H1 (cell line): ENCODE measurements at regions not wholly inside any gene's neighbourhood (a gene's known extent, or its start where the extent isn't known, plus 50 kb on each side); places are given as distances from the start of the nearest gene placed in this dataset.

Experiments
- ASH2L ChIP-seq: fragments of 200-600, 300-600 bp; sonication (generic); IDR thresholded peaks from one replicate; pipeline ENCODE4 v1.7.1; 2017; ENCODE audit warnings: low read length
- BACH1 ChIP-seq: IDR thresholded peaks from 2 replicates; pipeline ENCODE4 v1.6.1; 2012; ENCODE audit warnings: low read length, improper control_type of control experiment
- NRF1 ChIP-seq: IDR thresholded peaks from 2 replicates; pipeline ENCODE4 v1.6.1; 2011; ENCODE audit warnings: mild to moderate bottlenecking, low read depth, low read length, improper control_type of control experiment
- RXRA ChIP-seq: IDR thresholded peaks from 2 replicates; pipeline ENCODE4 v1.6.1; 2011; ENCODE audit warnings: low read depth, mild to moderate bottlenecking, low read length, moderate library complexity; ENCODE audit not compliant: insufficient read depth
- SUZ12 ChIP-seq: fragments of 200-600 bp; sonication (generic); IDR thresholded peaks from 2 replicates; pipeline ENCODE4 v1.6.1; 2012; ENCODE audit warnings: mild to moderate bottlenecking, inconsistent platforms, low read length, moderate library complexity, mixed read lengths
- TF ChIP-seq, protein P1 (sequence below): IDR thresholded peaks from 2 replicates; pipeline ENCODE4 v1.6.1; 2012; ENCODE audit warnings: low read length, inconsistent platforms
- TF ChIP-seq, protein P2 (sequence below): IDR thresholded peaks from 2 replicates; pipeline ENCODE4 v1.6.1; 2012; ENCODE audit warnings: inconsistent platforms

DNA sequence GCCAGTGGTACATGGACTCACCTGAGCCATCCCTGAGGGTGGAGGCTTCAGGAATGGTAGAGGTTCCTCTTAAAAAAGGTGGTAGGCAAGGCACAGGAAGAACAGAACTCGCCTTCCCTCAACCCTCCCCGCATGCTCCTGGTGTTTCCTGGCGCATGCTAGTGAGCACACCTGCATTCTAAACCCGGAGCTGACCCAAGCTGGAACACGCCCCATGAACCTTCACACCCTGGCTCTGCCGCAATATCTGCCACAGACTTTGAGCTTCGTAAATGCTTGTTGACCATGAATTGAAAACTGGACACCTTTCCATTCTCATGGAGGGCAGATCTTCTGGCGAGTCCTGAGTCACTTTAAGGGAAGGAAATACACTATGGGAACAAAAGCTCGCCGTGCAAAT lies 601.3 kb upstream of the RAB6C start (continued):
- TF ChIP-seq, protein P1, sequence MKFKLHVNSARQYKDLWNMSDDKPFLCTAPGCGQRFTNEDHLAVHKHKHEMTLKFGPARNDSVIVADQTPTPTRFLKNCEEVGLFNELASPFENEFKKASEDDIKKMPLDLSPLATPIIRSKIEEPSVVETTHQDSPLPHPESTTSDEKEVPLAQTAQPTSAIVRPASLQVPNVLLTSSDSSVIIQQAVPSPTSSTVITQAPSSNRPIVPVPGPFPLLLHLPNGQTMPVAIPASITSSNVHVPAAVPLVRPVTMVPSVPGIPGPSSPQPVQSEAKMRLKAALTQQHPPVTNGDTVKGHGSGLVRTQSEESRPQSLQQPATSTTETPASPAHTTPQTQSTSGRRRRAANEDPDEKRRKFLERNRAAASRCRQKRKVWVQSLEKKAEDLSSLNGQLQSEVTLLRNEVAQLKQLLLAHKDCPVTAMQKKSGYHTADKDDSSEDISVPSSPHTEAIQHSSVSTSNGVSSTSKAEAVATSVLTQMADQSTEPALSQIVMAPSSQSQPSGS: no peak
- TF ChIP-seq SUZ12: no peak
- TF ChIP-seq, protein P2, sequence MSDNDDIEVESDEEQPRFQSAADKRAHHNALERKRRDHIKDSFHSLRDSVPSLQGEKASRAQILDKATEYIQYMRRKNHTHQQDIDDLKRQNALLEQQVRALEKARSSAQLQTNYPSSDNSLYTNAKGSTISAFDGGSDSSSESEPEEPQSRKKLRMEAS: no peak
- no peak for TF ChIP-seq ASH2L
- TF ChIP-seq NRF1: no peak
- TF ChIP-seq RXRA: no peak
- TF ChIP-seq BACH1: no peak
